H1 (cell line): ENCODE measurements at regions not wholly inside any gene's neighbourhood (a gene's known extent, or its start where the extent isn't known, plus 50 kb on each side); places are given as distances from the start of the nearest gene placed in this dataset.

ENCODE experiments used
- CTCF ChIA-PET: fragments of 300-600 bp; sonication (Branson Sonifier 250); formaldehyde crosslinking; loops from one replicate; lab custom pipeline; 2021; ENCODE audit not compliant: partially characterized antibody; lab: Charles Lee
- POLR2A ChIA-PET: fragments of 300-600 bp; sonication (Branson Sonifier 250); formaldehyde crosslinking; loops from one replicate; lab custom pipeline; 2021; ENCODE audit warnings: inconsistent platforms; ENCODE audit not compliant: partially characterized antibody; lab: Charles Lee
- DNase-seq, 2 experiments: peaks; one replicate each; pipeline versions ENCODE4 v3.0.0 to v3.0.0-alpha.2; 2010 to 2022; ENCODE audit warnings: low spot score in 2 of 2, low read depth in 1 of 2, mixed read lengths in 1 of 2
- FAIRE-seq: peaks from 2 replicates; lab custom pipeline; 2011; peaks lifted over from hg19 to GRCh38; lab: Jason Lieb, UNC
- H2AFZ ChIP-seq: 2 replicates; pipeline ENCODE4 v1.8.1; 2012; ENCODE audit warnings: low read length, inconsistent platforms
- H2AK5ac ChIP-seq: 2 replicates; pipeline ENCODE4 v1.6.1; 2013; ENCODE audit warnings: low read depth, low read length
- H2BK120ac ChIP-seq: replicated peaks from 2 replicates; pipeline ENCODE3; 2013; ENCODE audit warnings: low read depth, low read length, inconsistent platforms
- H2BK12ac ChIP-seq: 2 replicates; pipeline ENCODE4 v1.6.1; 2013; ENCODE audit warnings: low read depth, low read length
- H2BK15ac ChIP-seq: 2 replicates; pipeline ENCODE4 v1.6.1; 2013; ENCODE audit warnings: low read length
- H2BK20ac ChIP-seq: 2 replicates; pipeline ENCODE4 v1.6.1; 2013; ENCODE audit warnings: low read length
- H2BK5ac ChIP-seq: 2 replicates; pipeline ENCODE4 v1.6.1; 2013; ENCODE audit warnings: low read depth, low read length
- H3K14ac ChIP-seq: 2 replicates; pipeline ENCODE4 v1.6.1; 2013; ENCODE audit warnings: inconsistent platforms; ENCODE audit not compliant: insufficient read length
- H3K18ac ChIP-seq: 2 replicates; pipeline ENCODE4 v1.6.1; 2013; ENCODE audit warnings: low read length; ENCODE audit errors: extremely low read depth
- H3K23ac ChIP-seq: 2 replicates; pipeline ENCODE4 v1.6.1; 2013; ENCODE audit warnings: inconsistent platforms; ENCODE audit not compliant: insufficient read length
- H3K23me2 ChIP-seq: 2 replicates; pipeline ENCODE4 v1.6.1; 2013; ENCODE audit warnings: low read depth, low read length
- H3K27ac ChIP-seq: 2 replicates; pipeline ENCODE4 v1.6.1; 2011; ENCODE audit warnings: low read depth, low read length, inconsistent platforms
- H3K27me3 ChIP-seq, 4 experiments: replicated peaks in 1 of 4; 1 replicate in 1 of 4; 2 replicates in 3 of 4; pipeline versions ENCODE4 v1.6.1 to v1.8.1; 2011 to 2013; ENCODE audit warnings: low read length in 3 of 4, mild to moderate bottlenecking in 3 of 4, inconsistent platforms in 2 of 4, mixed read lengths in 2 of 4, moderate library complexity in 1 of 4; ENCODE audit not compliant: control insufficient read depth in 3 of 4, insufficient read depth in 3 of 4; ENCODE audit errors: extremely low read depth in 1 of 4
- H3K36me3 ChIP-seq, 4 experiments: 2 replicates each; pipeline versions ENCODE4 v1.6.1 to v1.8.1; 2011 to 2013; ENCODE audit warnings: mild to moderate bottlenecking in 4 of 4, low read length in 3 of 4, moderate library complexity in 2 of 4, control low read depth in 1 of 4, inconsistent platforms in 1 of 4; ENCODE audit not compliant: insufficient read depth in 4 of 4, control insufficient read depth in 2 of 4
- H3K4ac ChIP-seq: replicated peaks from 2 replicates; pipeline ENCODE3; 2013; ENCODE audit warnings: low read length, low read depth, mixed read lengths, inconsistent platforms; ENCODE audit not compliant: insufficient read length
- H3K4me1 ChIP-seq, 4 experiments: replicated peaks in 1 of 4; 1 replicate in 1 of 4; 2 replicates in 3 of 4; pipeline versions ENCODE4 v1.6.1 to v1.8.1; 2011 to 2013; ENCODE audit warnings: low read length in 3 of 4, inconsistent platforms in 2 of 4, mixed read lengths in 1 of 4; ENCODE audit not compliant: insufficient read depth in 4 of 4, control insufficient read depth in 3 of 4
- H3K4me2 ChIP-seq, 2 experiments: 2 replicates each; pipeline versions ENCODE4 v1.6.1 to v1.8.1; 2011 to 2013; ENCODE audit warnings: low read depth in 2 of 2, low read length in 2 of 2, control low read depth in 1 of 2, inconsistent platforms in 1 of 2, mild to moderate bottlenecking in 1 of 2; ENCODE audit not compliant: insufficient read depth in 1 of 2
- H3K4me3 ChIP-seq, 4 experiments: fragments of 200-600, 300-600 bp in 1 of 4; sonication (generic), shearing (Covaris generic), sonication (Bioruptor Twin) in 1 of 4; 2 replicates each; pipeline versions ENCODE4 v1.5.1 to v1.8.1; 2011 to 2016; ENCODE audit warnings: low read length in 4 of 4, low read depth in 3 of 4, control low read depth in 2 of 4, inconsistent platforms in 2 of 4, mild to moderate bottlenecking in 2 of 4, mixed read lengths in 1 of 4, moderate library complexity in 1 of 4; ENCODE audit not compliant: insufficient read depth in 2 of 4; ENCODE audit errors: extremely low read depth in 1 of 4
- H3K56ac ChIP-seq: replicated peaks from 2 replicates; pipeline ENCODE3; 2013; ENCODE audit warnings: low read depth, mild to moderate bottlenecking, mixed read lengths, low read length, inconsistent platforms; ENCODE audit not compliant: insufficient read length
- H3K79me1 ChIP-seq: 2 replicates; pipeline ENCODE4 v1.6.1; 2013; ENCODE audit warnings: low read depth, low read length, control low read depth
- H3K79me2 ChIP-seq, 2 experiments: 2 replicates each; pipeline versions ENCODE4 v1.6.1 to v1.8.1; 2012 to 2013; ENCODE audit warnings: low read length in 2 of 2, mild to moderate bottlenecking in 2 of 2, inconsistent platforms in 1 of 2; ENCODE audit not compliant: insufficient read depth in 2 of 2, control insufficient read depth in 1 of 2
- H3K9ac ChIP-seq, 4 experiments: replicated peaks in 1 of 4; 1 replicate in 1 of 4; 2 replicates in 3 of 4; pipeline versions ENCODE4 v1.6.1 to v1.8.1; 2011 to 2013; ENCODE audit warnings: low read depth in 3 of 4, low read length in 3 of 4, control low read depth in 2 of 4, mild to moderate bottlenecking in 2 of 4, moderate library complexity in 2 of 4, inconsistent platforms in 1 of 4; ENCODE audit errors: extremely low read depth in 1 of 4
- H3K9me3 ChIP-seq, 2 experiments: 2 replicates each; pipeline versions ENCODE4 v1.6.1 to v1.8.1; 2012 to 2013; ENCODE audit warnings: mild to moderate bottlenecking in 2 of 2, moderate library complexity in 2 of 2, control low read depth in 1 of 2, inconsistent platforms in 1 of 2, low read depth in 1 of 2, low read length in 1 of 2, mixed read lengths in 1 of 2; ENCODE audit not compliant: insufficient read depth in 2 of 2
- H4K20me1 ChIP-seq, 2 experiments: replicated peaks in 1 of 2; 2 replicates each; pipeline versions ENCODE3 to v1.8.1; 2011 to 2013; ENCODE audit warnings: inconsistent platforms in 2 of 2, low read length in 2 of 2, mild to moderate bottlenecking in 1 of 2; ENCODE audit not compliant: insufficient read depth in 2 of 2, control insufficient read depth in 1 of 2
- H4K5ac ChIP-seq: 2 replicates; pipeline ENCODE4 v1.6.1; 2013; ENCODE audit warnings: low read length, low read depth, mixed read lengths, inconsistent platforms; ENCODE audit not compliant: insufficient read length
- H4K8ac ChIP-seq: 2 replicates; pipeline ENCODE4 v1.8.0; 2013; ENCODE audit warnings: mild to moderate bottlenecking, moderate library complexity, low read length, inconsistent platforms; ENCODE audit not compliant: insufficient read depth; ENCODE audit errors: extremely low read depth
- H4K91ac ChIP-seq: replicated peaks from 2 replicates; pipeline ENCODE3; 2013; ENCODE audit warnings: low read length, mixed read lengths, inconsistent platforms; ENCODE audit not compliant: insufficient read length
- ATF3 ChIP-seq: IDR thresholded peaks from 2 replicates; pipeline ENCODE4 v1.6.1; 2011; ENCODE audit warnings: low read depth, mild to moderate bottlenecking, low read length; ENCODE audit not compliant: insufficient read depth
- CEBPB ChIP-seq: IDR thresholded peaks from 2 replicates; pipeline ENCODE4 v1.6.1; 2012; ENCODE audit warnings: low read depth, low read length
- EP300 ChIP-seq, 2 experiments: IDR thresholded peaks; 1 replicate in 1 of 2; 2 replicates in 1 of 2; pipeline ENCODE4 v1.6.1; 2011 to 2012; ENCODE audit warnings: low read depth in 2 of 2, low read length in 2 of 2, mild to moderate bottlenecking in 2 of 2, borderline replicate concordance in 1 of 2, inconsistent platforms in 1 of 2, moderate library complexity in 1 of 2
- FOSL1 ChIP-seq: IDR thresholded peaks from 2 replicates; pipeline ENCODE4 v1.6.1; 2011; ENCODE audit warnings: mild to moderate bottlenecking, low read depth, low read length, moderate library complexity; ENCODE audit not compliant: insufficient read depth
- GTF2F1 ChIP-seq: IDR thresholded peaks from 2 replicates; pipeline ENCODE4 v1.6.1; 2012; ENCODE audit warnings: low read depth, low read length, improper control_type of control experiment, borderline replicate concordance
- JUN ChIP-seq: IDR thresholded peaks from 2 replicates; pipeline ENCODE4 v1.6.1; 2011; ENCODE audit warnings: low read depth, mild to moderate bottlenecking, improper control_type of control experiment, low read length
- KDM4A ChIP-seq: IDR thresholded peaks from one replicate; pipeline ENCODE4 v1.7.1; 2012; ENCODE audit warnings: low read depth, mild to moderate bottlenecking, moderate library complexity, low read length, inconsistent platforms; ENCODE audit not compliant: severe bottlenecking
- MAX ChIP-seq: IDR thresholded peaks from 2 replicates; pipeline ENCODE4 v1.6.1; 2012; ENCODE audit warnings: inconsistent platforms
- RBBP5 ChIP-seq: IDR thresholded peaks from 2 replicates; pipeline ENCODE4 v1.7.1; 2012; ENCODE audit warnings: low read depth, mild to moderate bottlenecking, inconsistent platforms, low read length, moderate library complexity, borderline replicate concordance
- RNF2 ChIP-seq: fragments of 200-900, 300-1000 bp; sonication (generic); IDR thresholded peaks from 2 replicates; pipeline ENCODE4 v1.7.1; 2016; ENCODE audit warnings: borderline replicate concordance, low read depth, mild to moderate bottlenecking, antibody characterized with exemption, low read length; ENCODE audit not compliant: poor library complexity, severe bottlenecking; ENCODE audit errors: missing control alignments
- SAP30 ChIP-seq: fragments of 300-600 bp; sonication (generic); IDR thresholded peaks from 2 replicates; pipeline ENCODE4 v1.7.1; 2012; ENCODE audit warnings: low read length, moderate library complexity, mild to moderate bottlenecking, inconsistent platforms; ENCODE audit not compliant: insufficient read depth, insufficient replicate concordance
- SP2 ChIP-seq: IDR thresholded peaks from 2 replicates; pipeline ENCODE4 v1.6.1; 2012; ENCODE audit warnings: mild to moderate bottlenecking, low read length, inconsistent platforms
- YY1 ChIP-seq: IDR thresholded peaks from 2 replicates; pipeline ENCODE4 v1.6.1; 2011; ENCODE audit warnings: low read depth, mild to moderate bottlenecking, low read length
- ZNF274 ChIP-seq: IDR thresholded peaks from 2 replicates; pipeline ENCODE4 v1.7.0; 2012; ENCODE audit warnings: low read length, borderline replicate concordance; ENCODE audit errors: extremely low read depth
- WGBS, 2 experiments: shearing (Covaris generic) in 1 of 2; methylation state at CpG; one replicate each; pipeline versions ENCODE4 v1.1.6 to v1.1.7; 2013 to 2015; ENCODE audit warnings: low lambda C conversion rate in 2 of 2, mixed read lengths in 2 of 2, inconsistent platforms in 1 of 2, low coverage in 1 of 2, missing lambda C conversion rate in 1 of 2; ENCODE audit not compliant: insufficient replicate concordance in 2 of 2, insufficient coverage in 1 of 2, insufficient read length in 1 of 2; ENCODE audit errors: extremely low coverage in 1 of 2, missing lambda C conversion rate in 1 of 2; 5-methylcytosine and 5-hydroxymethylcytosine counted together

- no peak overlapping the region for H3K56ac ChIP-seq
- no peak overlapping the region for H3K23ac ChIP-seq
- DNase-seq, result no peak
- no peak overlapping the region for H3K4me2 ChIP-seq
- no peak overlapping the region for H2BK12ac ChIP-seq
- H3K14ac ChIP-seq, result no peak overlapping the region
- H3K23me2 ChIP-seq, result no peaks in the 10 kb centered on the region
- H4K20me1 ChIP-seq, result no peaks in the 10 kb centered on the region
- no peak overlapping the region for H2BK5ac ChIP-seq
- H2AK5ac ChIP-seq, result no peak overlapping the region
- no peak overlapping the region for H3K4ac ChIP-seq
- 89% methylated on average over 1 of the region's 1 CpG; no CpG with 5 or more reads in 1 of the 2 experiments for WGBS, 2 experiments
- H2AFZ ChIP-seq, result no peak overlapping the region
- no peak overlapping the region for H2BK15ac ChIP-seq
- no peaks in the 10 kb centered on the region for H3K4me1 ChIP-seq
- no peak overlapping the region for H2BK120ac ChIP-seq
- FAIRE-seq, result no peak
- POLR2A ChIA-PET, result no interaction called here
- CTCF ChIA-PET, result no interaction called here
- no peak overlapping the region for H4K8ac ChIP-seq
- H3K27ac ChIP-seq, result no peak overlapping the region
- no peak overlapping the region for H2BK20ac ChIP-seq
- H3K18ac ChIP-seq, result no peak overlapping the region
- no peaks in the 10 kb centered on the region for H3K79me2 ChIP-seq
- H4K5ac ChIP-seq, result no peak overlapping the region
- H3K9ac ChIP-seq, result no peak overlapping the region
- no peaks in the 10 kb centered on the region for H3K27me3 ChIP-seq
- no peak overlapping the region for H3K4me3 ChIP-seq
- no peaks in the 10 kb centered on the region for H3K79me1 ChIP-seq
- no peak overlapping the region for H4K91ac ChIP-seq
- no peaks in the 10 kb centered on the region for H3K36me3 ChIP-seq
- H3K9me3 ChIP-seq, result no peaks in the 10 kb centered on the region
- no peak for TF ChIP-seq SAP30
- TF ChIP-seq GTF2F1, result no peak
- TF ChIP-seq RBBP5, result no peak
- no peak for TF ChIP-seq RNF2
- TF ChIP-seq JUN, result no peak
- TF ChIP-seq SP2, result no peak
- no peak for TF ChIP-seq FOSL1
- TF ChIP-seq ZNF274, result no peak
- no peak for TF ChIP-seq EP300 (IDR thresholded peaks at IDR 0.05; ENCODE audit: borderline replicate concordance in 1 of 2, low read depth in 2 of 2, low read length in 2 of 2)
- no peak for TF ChIP-seq KDM4A
- TF ChIP-seq ATF3, result no peak
- no peak for TF ChIP-seq MAX
- no peak for TF ChIP-seq YY1
- TF ChIP-seq CEBPB, result no peak
Observed at GRCh38 chr3:106734712-106735111, 642.5 kb upstream of the CCDC54 start.
